ENCODE measurements at regions not wholly inside any gene's neighbourhood (a gene's known extent, or its start where the extent isn't known, plus 50 kb on each side); places are given as distances from the start of the nearest gene placed in this dataset.
"Not testable (repeated sequence)": the region's sequence is repeated elsewhere in the genome, so short reads cannot be mapped to it uniquely, and the experiment has no call there.

- H3K4me3 ChIP-seq (ENCODE audit: low read length in 2 of 2), result no peak overlapping the region
- no peaks in the 10 kb centered on the region for H3K9me3 ChIP-seq (ENCODE audit: control insufficient read depth in 2 of 2, low read length in 2 of 2)
- no peaks in the 10 kb centered on the region for H3K27me3 ChIP-seq (ENCODE audit: control insufficient read depth in 1 of 2, insufficient read depth in 2 of 2, low read length in 2 of 2)
- H3K27ac ChIP-seq (ENCODE audit: low read length), result no peak overlapping the region
- H3K4me1 ChIP-seq (ENCODE audit: control insufficient read depth, insufficient read depth, low read length), result peaks cover 3% of the 10 kb centered on the region
- no peak overlapping the region for H3K9ac ChIP-seq (ENCODE audit: low read length in 2 of 2)
- H3K36me3 ChIP-seq (ENCODE audit: control insufficient read depth in 2 of 2, insufficient read depth in 2 of 2, low read length in 2 of 2), result no peaks in the 10 kb centered on the region
Measured at GRCh38 chr6:86031713-86032112, 389.0 kb upstream of the SYNCRIP start.

- H3K4me1 ChIP-seq (ENCODE audit: control insufficient read depth, insufficient read depth, low read length), result peaks cover 3% of the 10 kb centered on the region
- H3K27ac ChIP-seq (ENCODE audit: low read length), result no peak overlapping the region
- H3K27me3 ChIP-seq (ENCODE audit: control insufficient read depth in 1 of 2, insufficient read depth in 2 of 2, low read length in 2 of 2), result no peaks in the 10 kb centered on the region
- no peak overlapping the region for H3K9ac ChIP-seq (ENCODE audit: low read length in 2 of 2)
- H3K4me3 ChIP-seq (ENCODE audit: low read length in 2 of 2), result no peak overlapping the region
- H3K36me3 ChIP-seq (ENCODE audit: control insufficient read depth in 2 of 2, insufficient read depth in 2 of 2, low read length in 2 of 2), result no peaks in the 10 kb centered on the region
- no peaks in the 10 kb centered on the region for H3K9me3 ChIP-seq (ENCODE audit: control insufficient read depth in 2 of 2, low read length in 2 of 2)
Measured at GRCh38 chr6:86030875-86031274, 388.2 kb upstream of the SYNCRIP start.

DNA sequence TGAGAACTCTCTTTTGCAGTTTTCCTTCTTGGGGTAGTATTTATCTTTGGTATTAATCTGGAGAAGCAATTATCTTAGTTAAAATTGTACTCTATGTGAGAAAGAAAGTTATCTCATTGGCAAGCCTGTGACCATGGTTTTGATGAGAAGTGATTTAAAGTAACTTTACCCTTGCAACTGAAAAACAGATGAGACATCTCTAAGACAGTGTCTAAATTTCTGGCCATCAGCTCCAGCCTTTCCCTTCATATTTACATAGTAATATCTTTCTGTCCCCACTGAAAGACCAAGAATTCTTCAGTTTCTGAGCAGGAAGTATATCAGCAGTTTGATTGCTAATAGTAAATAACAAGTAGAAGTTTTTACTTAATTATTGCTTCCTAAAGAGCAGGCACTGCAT is 386.1 kb upstream of the SYNCRIP start:
- Histone ChIP-seq H3K27me3 (ENCODE audit: control insufficient read depth in 1 of 2, insufficient read depth in 2 of 2, low read length in 2 of 2) (no peaks in the 10 kb centered on the region), H3K9me3 (ENCODE audit: control insufficient read depth in 2 of 2, low read length in 2 of 2) (no peaks in the 10 kb centered on the region), H3K4me3 (ENCODE audit: low read length in 2 of 2) (no peak overlapping the region), H3K4me1 (ENCODE audit: control insufficient read depth, insufficient read depth, low read length) (peaks cover 3% of the 10 kb centered on the region), H3K9ac (ENCODE audit: low read length in 2 of 2) (no peak overlapping the region), H3K27ac (ENCODE audit: low read length) (no peak overlapping the region), H3K36me3 (ENCODE audit: control insufficient read depth in 2 of 2, insufficient read depth in 2 of 2, low read length in 2 of 2) (no peaks in the 10 kb centered on the region)

DNA sequence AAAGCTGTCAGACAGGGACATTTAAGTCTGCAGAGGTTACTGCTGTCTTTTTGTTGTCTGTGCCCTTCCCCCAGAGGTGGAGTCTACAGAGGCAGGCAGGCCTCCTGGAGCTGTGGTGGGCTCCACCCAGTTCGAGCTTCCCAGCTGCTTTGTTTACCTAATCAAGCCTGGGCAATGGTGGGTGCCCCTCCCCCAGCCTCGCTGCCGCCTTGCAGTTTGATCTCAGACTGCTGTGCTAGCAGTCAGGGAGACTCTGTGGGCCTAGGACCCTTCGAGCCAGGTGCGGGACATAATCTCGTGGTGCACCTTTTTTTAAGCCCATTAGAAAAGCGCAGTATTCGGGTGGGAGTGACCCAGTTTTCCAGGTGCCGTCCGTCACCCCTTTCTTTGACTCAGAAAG is 384.2 kb upstream of the SYNCRIP start:
- H3K4me1 ChIP-seq (ENCODE audit: control insufficient read depth, insufficient read depth, low read length); H3K27ac ChIP-seq (ENCODE audit: low read length); H3K9ac ChIP-seq (ENCODE audit: low read length in 2 of 2); H3K27me3 ChIP-seq (ENCODE audit: control insufficient read depth in 1 of 2, insufficient read depth in 2 of 2, low read length in 2 of 2); H3K4me3 ChIP-seq (ENCODE audit: low read length in 2 of 2); H3K9me3 ChIP-seq (ENCODE audit: control insufficient read depth in 2 of 2, low read length in 2 of 2); H3K36me3 ChIP-seq (ENCODE audit: control insufficient read depth in 2 of 2, insufficient read depth in 2 of 2, low read length in 2 of 2): not testable (repeated sequence)

- H3K9me3 ChIP-seq (ENCODE audit: control insufficient read depth in 2 of 2, low read length in 2 of 2), result no peaks in the 10 kb centered on the region
- H3K27ac ChIP-seq (ENCODE audit: low read length), result no peak overlapping the region
- H3K36me3 ChIP-seq (ENCODE audit: control insufficient read depth in 2 of 2, insufficient read depth in 2 of 2, low read length in 2 of 2), result no peaks in the 10 kb centered on the region
- H3K9ac ChIP-seq (ENCODE audit: low read length in 2 of 2), result no peak overlapping the region
- no peak overlapping the region for H3K4me3 ChIP-seq (ENCODE audit: low read length in 2 of 2)
- peaks cover 2% of the 10 kb centered on the region for H3K4me1 ChIP-seq (ENCODE audit: control insufficient read depth, insufficient read depth, low read length)
- no peaks in the 10 kb centered on the region for H3K27me3 ChIP-seq (ENCODE audit: control insufficient read depth in 1 of 2, insufficient read depth in 2 of 2, low read length in 2 of 2)
Measured at GRCh38 chr6:86017236-86017635, 374.6 kb upstream of the SYNCRIP start.

DNA sequence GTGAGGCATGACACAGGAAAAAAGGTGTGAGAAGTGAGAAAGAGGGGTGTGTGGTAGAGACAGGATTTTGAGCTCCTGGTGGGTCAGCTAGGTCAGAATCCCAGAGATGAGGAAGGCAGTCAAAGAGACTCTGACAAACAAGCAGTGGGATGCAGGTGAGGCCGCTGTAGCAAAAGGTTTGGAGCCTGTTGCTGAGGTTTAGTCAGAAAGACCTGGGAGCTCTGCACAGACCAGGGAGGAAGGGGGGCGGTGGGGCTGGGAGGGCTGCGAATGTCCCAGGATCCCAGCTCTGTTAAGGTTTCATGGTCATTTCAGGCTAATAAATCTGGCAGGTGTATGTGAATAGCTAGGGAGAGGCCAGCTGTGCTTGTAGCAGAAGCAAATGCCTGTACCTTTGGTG is 373.9 kb upstream of the SYNCRIP start:
- H3K9ac ChIP-seq (ENCODE audit: low read length in 2 of 2), result no peak overlapping the region
- H3K9me3 ChIP-seq (ENCODE audit: control insufficient read depth in 2 of 2, low read length in 2 of 2), result no peaks in the 10 kb centered on the region

DNA sequence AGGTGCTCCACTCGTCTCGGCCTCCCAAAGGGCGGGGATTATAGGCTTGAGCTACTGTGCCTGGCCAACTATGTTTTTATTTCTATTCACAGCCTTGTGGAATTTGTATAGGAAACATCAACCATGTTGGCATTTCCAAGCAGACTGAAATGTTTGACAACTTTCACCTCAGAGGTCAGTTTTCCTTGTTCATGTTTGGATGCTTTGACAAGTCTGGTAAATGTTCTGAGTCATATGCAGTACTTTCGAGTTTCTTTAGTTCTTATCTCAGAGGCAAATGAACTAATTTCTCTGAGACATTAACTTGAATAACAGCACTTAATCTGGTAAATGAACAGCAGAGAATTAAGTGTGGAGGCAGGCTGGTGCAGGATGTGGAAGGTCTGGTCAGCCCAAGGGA is 373.4 kb upstream of the SYNCRIP start:
- Histone ChIP-seq H3K4me1 (ENCODE audit: control insufficient read depth, insufficient read depth, low read length) (peaks cover 2% of the 10 kb centered on the region), H3K27me3 (ENCODE audit: control insufficient read depth in 1 of 2, insufficient read depth in 2 of 2, low read length in 2 of 2) (no peaks in the 10 kb centered on the region), H3K4me3 (ENCODE audit: low read length in 2 of 2) (no peak overlapping the region), H3K9ac (ENCODE audit: low read length in 2 of 2) (no peak overlapping the region), H3K9me3 (ENCODE audit: control insufficient read depth in 2 of 2, low read length in 2 of 2) (no peaks in the 10 kb centered on the region), H3K36me3 (ENCODE audit: control insufficient read depth in 2 of 2, insufficient read depth in 2 of 2, low read length in 2 of 2) (no peaks in the 10 kb centered on the region), H3K27ac (ENCODE audit: low read length) (no peak overlapping the region)

More for the DNA sequence above, 373.9 kb upstream of the SYNCRIP start:
- no peak overlapping the region for H3K4me3 ChIP-seq (ENCODE audit: low read length in 2 of 2)
- H3K27ac ChIP-seq (ENCODE audit: low read length), result no peak overlapping the region
- H3K4me1 ChIP-seq (ENCODE audit: control insufficient read depth, insufficient read depth, low read length), result peaks cover 2% of the 10 kb centered on the region
- H3K36me3 ChIP-seq (ENCODE audit: control insufficient read depth in 2 of 2, insufficient read depth in 2 of 2, low read length in 2 of 2), result no peaks in the 10 kb centered on the region
- H3K27me3 ChIP-seq (ENCODE audit: control insufficient read depth in 1 of 2, insufficient read depth in 2 of 2, low read length in 2 of 2), result no peaks in the 10 kb centered on the region

DNA sequence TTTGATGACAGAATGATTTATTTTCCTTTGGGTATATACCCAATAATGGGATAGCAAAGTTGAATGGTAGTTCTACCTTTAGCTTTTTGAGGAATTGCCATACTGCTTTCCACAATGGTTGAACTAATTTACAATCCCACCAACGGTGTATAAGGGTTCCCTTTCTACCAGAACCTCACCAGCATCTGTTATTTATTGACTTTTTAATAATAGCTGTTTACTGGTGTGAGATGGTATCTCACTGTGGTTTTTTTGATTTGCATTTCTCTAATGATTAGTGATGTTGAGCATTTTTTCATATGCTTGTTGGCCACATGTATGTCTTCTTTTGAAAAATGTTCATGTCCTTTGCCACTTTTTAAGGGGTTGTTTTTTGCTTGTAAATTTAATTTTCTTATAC is 370.3 kb upstream of the SYNCRIP start:
- H3K9me3 ChIP-seq (ENCODE audit: control insufficient read depth in 2 of 2, low read length in 2 of 2); H3K4me1 ChIP-seq (ENCODE audit: control insufficient read depth, insufficient read depth, low read length); H3K27me3 ChIP-seq (ENCODE audit: control insufficient read depth in 1 of 2, insufficient read depth in 2 of 2, low read length in 2 of 2); H3K27ac ChIP-seq (ENCODE audit: low read length); H3K36me3 ChIP-seq (ENCODE audit: control insufficient read depth in 2 of 2, insufficient read depth in 2 of 2, low read length in 2 of 2); H3K4me3 ChIP-seq (ENCODE audit: low read length in 2 of 2); H3K9ac ChIP-seq (ENCODE audit: low read length in 2 of 2): not testable (repeated sequence)

GRCh38 chr6:86010915-86011786 is 368.5 kb upstream of the SYNCRIP start:
- no peak overlapping the region for H3K9ac ChIP-seq (ENCODE audit: low read length in 2 of 2)
- H3K4me3 ChIP-seq (ENCODE audit: low read length in 2 of 2), result no peak overlapping the region
- H3K27me3 ChIP-seq (ENCODE audit: control insufficient read depth in 1 of 2, insufficient read depth in 2 of 2, low read length in 2 of 2), result no peaks in the 10 kb centered on the region
- H3K4me1 ChIP-seq (ENCODE audit: control insufficient read depth, insufficient read depth, low read length), result peaks cover under 1% of the 10 kb centered on the region
- no peak overlapping the region for H3K27ac ChIP-seq (ENCODE audit: low read length)
- H3K9me3 ChIP-seq (ENCODE audit: control insufficient read depth in 2 of 2, low read length in 2 of 2), result no peaks in the 10 kb centered on the region
- H3K36me3 ChIP-seq (ENCODE audit: control insufficient read depth in 2 of 2, insufficient read depth in 2 of 2, low read length in 2 of 2), result no peaks in the 10 kb centered on the region

DNA sequence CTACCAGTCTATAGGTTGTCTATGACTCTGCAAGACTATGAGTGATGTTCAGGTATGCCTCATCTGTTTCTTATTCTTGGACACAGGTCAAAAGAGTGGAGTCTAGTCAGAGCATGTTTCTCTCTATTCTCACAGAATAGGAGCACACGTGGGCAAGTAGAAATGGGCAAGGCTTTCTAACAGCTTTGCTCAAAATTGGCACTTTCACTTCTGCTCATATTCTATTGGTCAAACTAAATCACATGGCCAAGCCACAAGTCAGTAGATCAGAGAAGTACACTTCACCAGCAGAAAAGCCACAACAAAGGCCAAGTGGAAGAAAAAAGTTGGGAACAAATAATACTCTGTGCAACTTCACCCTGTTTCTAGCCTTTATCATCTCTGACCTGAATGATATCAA is 354.5 kb upstream of the SYNCRIP start:
- Histone ChIP-seq H3K4me3 (ENCODE audit: low read length in 2 of 2) (no peak overlapping the region), H3K27ac (ENCODE audit: low read length) (no peak overlapping the region), H3K9ac (ENCODE audit: low read length in 2 of 2) (no peak overlapping the region), H3K9me3 (ENCODE audit: control insufficient read depth in 2 of 2, low read length in 2 of 2) (no peaks in the 10 kb centered on the region), H3K4me1 (ENCODE audit: control insufficient read depth, insufficient read depth, low read length) (no peaks in the 10 kb centered on the region), H3K27me3 (ENCODE audit: control insufficient read depth in 1 of 2, insufficient read depth in 2 of 2, low read length in 2 of 2) (no peaks in the 10 kb centered on the region), H3K36me3 (ENCODE audit: control insufficient read depth in 2 of 2, insufficient read depth in 2 of 2, low read length in 2 of 2) (no peaks in the 10 kb centered on the region)

DNA sequence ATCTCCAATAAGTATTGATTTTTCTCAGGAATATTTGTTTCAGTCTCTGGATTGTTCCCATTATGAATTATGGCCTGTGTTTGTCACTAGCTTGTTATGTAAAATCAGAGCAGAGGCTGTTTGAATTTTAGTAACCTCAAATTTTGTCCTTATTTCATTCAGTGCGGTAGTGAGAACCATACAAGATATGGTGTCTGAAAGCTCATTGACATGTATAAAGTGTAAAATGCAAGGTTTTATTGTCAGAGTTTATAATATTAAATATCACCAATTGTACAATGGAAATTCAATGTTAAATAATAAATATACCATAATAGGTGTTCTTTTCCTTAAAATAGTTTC is 353.3 kb upstream of the SYNCRIP start:
- Histone ChIP-seq H3K27ac (ENCODE audit: low read length) (no peak overlapping the region), H3K27me3 (ENCODE audit: control insufficient read depth in 1 of 2, insufficient read depth in 2 of 2, low read length in 2 of 2) (no peaks in the 10 kb centered on the region), H3K9ac (ENCODE audit: low read length in 2 of 2) (no peak overlapping the region), H3K4me3 (ENCODE audit: low read length in 2 of 2) (no peak overlapping the region), H3K9me3 (ENCODE audit: control insufficient read depth in 2 of 2, low read length in 2 of 2) (no peaks in the 10 kb centered on the region), H3K36me3 (ENCODE audit: control insufficient read depth in 2 of 2, insufficient read depth in 2 of 2, low read length in 2 of 2) (no peaks in the 10 kb centered on the region), H3K4me1 (ENCODE audit: control insufficient read depth, insufficient read depth, low read length) (no peaks in the 10 kb centered on the region)
